T-helper 1 cell treated with Interleukin-12 subunit alpha and Interleukin-12 subunit beta and Interleukin-4 antibody, amounts not matched to agents 30 μg/mL and 1 μg/mL, for 36 hours (primary cell): ENCODE measurements at regions not wholly inside any gene's neighbourhood (a gene's known extent, or its start where the extent isn't known, plus 50 kb on each side); places are given as distances from the start of the nearest gene placed in this dataset.

Experiments
- H3K27ac Mint-ChIP-seq: one replicate; pipeline ENCODE4 v1.8.0; 2021; ENCODE audit warnings: mild to moderate bottlenecking, mixed read lengths
- H3K27me3 Mint-ChIP-seq: one replicate; pipeline ENCODE4 v1.8.0; 2021; ENCODE audit warnings: low read depth, mixed read lengths
- H3K36me3 Mint-ChIP-seq: one replicate; pipeline ENCODE4 v1.8.0; 2021; ENCODE audit warnings: low read depth, mixed read lengths
- H3K4me1 Mint-ChIP-seq: one replicate; pipeline ENCODE4 v1.8.0; 2021; ENCODE audit warnings: low read depth, mixed read lengths
- H3K4me3 Mint-ChIP-seq: one replicate; pipeline ENCODE4 v1.8.0; 2021; ENCODE audit warnings: mild to moderate bottlenecking, moderate library complexity, mixed read lengths
- H3K9me3 Mint-ChIP-seq: one replicate; pipeline ENCODE4 v1.8.0; 2021; ENCODE audit warnings: mixed read lengths

DNA sequence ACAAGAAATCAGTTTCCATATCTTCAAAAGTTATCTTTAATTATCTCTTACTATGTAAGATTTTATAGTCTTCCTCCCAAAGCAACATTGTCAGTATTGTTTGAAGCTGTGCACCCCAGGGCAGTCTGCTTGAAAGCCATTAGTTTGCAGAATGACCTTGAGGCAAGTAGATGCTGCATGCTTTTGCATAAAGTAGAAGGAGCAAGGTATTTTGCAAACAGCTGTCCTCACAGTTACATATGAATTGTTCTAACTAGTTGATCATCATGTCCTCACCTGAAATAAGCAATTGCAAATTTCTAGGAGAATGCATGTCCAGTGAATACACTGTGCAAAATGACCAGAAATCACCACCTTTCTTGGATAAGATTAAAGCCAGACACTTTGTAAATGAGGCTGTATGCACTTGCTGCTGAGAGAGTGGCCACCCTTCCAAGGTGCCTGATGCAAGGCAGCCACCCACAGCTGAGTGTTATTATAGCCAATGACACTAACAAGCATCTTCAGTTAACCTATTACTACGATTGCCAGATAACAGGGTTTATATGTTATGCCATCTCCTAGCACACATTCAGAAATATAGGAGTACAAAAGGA is 730.0 kb upstream of the TMEM132C start:
- Mint-ChIP-seq H3K27me3 (peaks cover 8% of the 10 kb centered on the region), H3K4me1 (no peaks in the 10 kb centered on the region), H3K27ac (no peak overlapping the region), H3K36me3 (no peaks in the 10 kb centered on the region), H3K9me3 (no peaks in the 10 kb centered on the region), H3K4me3 (no peak overlapping the region)

DNA sequence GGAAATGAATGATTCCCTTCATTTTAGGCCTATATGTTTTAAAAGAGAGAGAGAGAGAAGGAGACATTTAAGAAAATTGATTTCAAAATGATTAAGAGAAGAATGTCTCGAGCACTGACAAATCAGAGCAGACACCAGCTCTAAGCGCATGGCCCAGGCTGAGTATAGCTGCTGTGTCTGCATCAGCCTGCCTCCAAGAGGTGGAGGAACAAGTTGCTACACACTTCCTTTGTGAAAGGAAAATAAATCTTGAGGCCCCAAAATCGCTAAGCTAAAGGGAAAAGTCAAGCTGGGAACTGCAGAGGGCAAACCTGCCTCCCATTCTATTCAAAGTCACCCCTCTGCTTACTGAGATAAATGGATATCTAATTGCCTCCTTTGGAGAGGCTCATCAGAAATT is 728.7 kb upstream of the TMEM132C start:
- Mint-ChIP-seq H3K4me3 (no peak overlapping the region), H3K27ac (no peak overlapping the region), H3K27me3 (peaks cover 8% of the 10 kb centered on the region), H3K4me1 (no peaks in the 10 kb centered on the region), H3K9me3 (no peaks in the 10 kb centered on the region), H3K36me3 (no peaks in the 10 kb centered on the region)

DNA sequence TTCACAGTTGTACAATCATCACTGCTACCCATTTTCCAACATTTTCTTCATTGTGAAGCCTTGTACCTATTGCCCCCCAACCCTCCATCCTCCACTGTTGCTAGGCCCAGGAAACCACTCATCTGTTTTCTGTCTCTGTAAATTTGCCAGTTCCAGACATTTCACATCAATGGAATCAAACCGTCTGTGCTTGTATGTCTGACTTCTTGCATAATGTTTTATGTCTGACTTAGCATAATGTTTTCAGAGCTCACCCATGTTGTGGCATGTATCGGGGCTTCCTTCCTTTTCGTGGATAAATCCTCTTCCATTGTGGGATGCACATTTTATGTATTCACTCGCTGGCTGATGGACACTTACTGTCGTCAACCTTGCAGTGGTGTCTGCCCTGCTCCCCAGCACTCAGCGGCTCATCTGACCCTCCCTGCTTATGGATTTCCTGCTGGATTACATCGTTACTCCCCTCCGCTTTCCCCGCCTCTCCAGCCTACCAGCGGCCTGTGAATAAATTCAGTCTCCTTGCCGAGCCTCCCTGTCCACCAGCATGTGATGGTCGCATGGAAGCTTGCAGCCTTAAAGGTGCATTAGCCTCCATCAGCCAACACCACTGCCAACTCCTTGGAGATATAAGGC is 727.6 kb upstream of the TMEM132C start:
- Mint-ChIP-seq H3K4me1 (no peaks in the 10 kb centered on the region), H3K27me3 (peaks cover 8% of the 10 kb centered on the region), H3K4me3 (no peak overlapping the region), H3K9me3 (no peaks in the 10 kb centered on the region), H3K27ac (no peak overlapping the region), H3K36me3 (no peaks in the 10 kb centered on the region)

DNA sequence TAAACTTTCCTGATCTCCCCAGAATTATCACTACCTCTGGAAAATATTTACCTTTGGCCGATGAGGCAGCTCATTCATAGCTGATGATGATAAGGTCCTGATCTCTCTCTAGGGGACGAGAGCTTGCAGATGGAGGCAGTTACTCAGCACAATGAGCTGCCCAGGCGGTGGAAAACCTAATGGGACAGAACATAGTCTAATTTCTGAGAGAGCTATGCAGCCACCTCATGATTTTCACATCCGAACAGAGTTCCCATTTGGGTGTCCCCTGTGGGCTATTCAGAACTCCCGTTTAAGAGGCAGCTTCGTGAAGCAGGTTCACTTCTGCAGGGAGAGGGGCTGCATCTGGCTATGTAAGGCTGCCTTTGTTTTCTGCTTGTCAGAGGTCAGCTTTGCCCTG is 724.6 kb upstream of the TMEM132C start:
- Mint-ChIP-seq H3K27me3 (peaks cover 4% of the 10 kb centered on the region), H3K9me3 (no peaks in the 10 kb centered on the region), H3K36me3 (no peaks in the 10 kb centered on the region), H3K27ac (no peak overlapping the region), H3K4me3 (no peak overlapping the region), H3K4me1 (no peaks in the 10 kb centered on the region)

DNA sequence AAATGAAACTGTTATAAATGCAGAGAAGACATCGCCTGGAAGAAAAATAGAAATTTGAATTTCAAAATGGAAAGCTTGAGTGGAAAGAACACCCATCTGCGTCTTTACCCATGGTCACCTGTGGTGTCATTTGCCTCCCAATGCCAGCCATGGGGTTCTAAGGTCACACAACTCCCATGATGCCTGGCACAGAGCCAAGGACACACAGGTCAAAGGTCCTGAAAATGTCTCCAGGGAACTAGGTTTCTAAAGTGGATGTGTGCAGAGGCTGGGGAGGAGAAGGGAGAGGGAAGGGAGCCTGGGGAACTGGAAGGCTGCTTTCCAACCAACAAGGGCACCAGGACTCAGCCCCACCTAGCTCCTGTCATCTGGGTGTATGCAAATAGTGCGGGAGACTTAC is 724.0 kb upstream of the TMEM132C start:
- Mint-ChIP-seq H3K9me3 (no peaks in the 10 kb centered on the region), H3K36me3 (no peaks in the 10 kb centered on the region), H3K4me1 (no peaks in the 10 kb centered on the region), H3K27me3 (peaks cover 4% of the 10 kb centered on the region), H3K27ac (no peak overlapping the region), H3K4me3 (no peak overlapping the region)

DNA sequence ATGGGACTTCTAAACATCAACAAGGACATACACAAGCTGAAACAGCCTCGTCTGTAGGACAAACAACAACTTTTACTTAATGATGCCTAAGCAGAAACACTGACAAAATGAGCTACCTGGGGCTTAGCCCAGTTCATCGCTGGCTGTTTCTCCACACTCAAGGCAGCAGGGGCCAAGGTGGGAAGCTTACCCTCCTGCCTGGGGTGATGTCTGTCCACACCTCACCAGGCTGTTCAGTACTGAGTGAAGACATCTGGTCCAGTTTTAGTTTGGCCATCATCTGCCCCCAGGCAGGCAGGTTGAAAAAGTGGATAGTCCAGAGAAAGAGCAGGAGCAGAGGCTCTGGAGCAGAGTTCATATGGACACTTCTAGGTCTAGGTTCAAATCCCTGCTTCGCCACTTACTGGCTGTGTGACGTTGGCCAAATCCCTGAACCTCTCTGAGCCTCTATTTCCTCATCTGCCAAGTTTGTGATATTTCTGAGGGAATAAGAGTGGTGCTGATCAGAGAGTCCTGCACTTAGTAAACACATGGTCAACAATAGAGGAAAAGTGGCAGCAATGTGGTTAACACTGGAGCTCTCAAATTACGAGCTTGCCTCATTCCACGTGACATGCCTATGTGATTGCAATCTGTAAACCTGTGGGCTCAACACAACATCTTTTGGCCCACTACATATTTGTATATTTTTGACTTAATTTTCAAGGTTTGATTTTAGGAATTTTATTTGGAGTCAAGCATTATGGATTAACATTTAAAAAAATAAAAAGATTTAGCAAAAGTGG is 720.1 kb upstream of the TMEM132C start:
- Mint-ChIP-seq H3K4me1 (peaks cover 1% of the 10 kb centered on the region), H3K36me3 (no peaks in the 10 kb centered on the region), H3K27ac (no peak overlapping the region), H3K4me3 (no peak overlapping the region), H3K27me3 (peaks cover 11% of the 10 kb centered on the region), H3K9me3 (no peaks in the 10 kb centered on the region)

DNA sequence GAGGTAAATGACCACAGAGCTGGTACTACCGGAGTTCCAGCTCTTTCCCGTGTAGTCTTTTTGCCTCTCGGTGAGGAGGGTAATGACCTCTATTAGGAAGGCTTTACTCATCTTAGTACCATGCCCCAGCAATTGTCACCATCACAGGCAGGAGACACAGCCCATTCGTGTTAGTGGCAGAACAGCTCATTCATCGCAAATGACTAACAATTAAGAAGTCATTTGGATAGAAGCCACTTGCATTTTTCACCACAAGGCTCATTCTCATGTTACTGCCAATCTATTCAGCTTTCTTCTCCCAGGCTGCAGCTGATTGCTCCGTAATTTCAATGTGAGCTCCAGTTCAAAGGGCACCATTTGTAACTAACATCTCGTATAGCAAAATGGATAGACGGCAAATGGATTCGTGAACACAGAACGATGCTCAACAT is 718.8 kb upstream of the TMEM132C start:
- Mint-ChIP-seq H3K36me3 (no peaks in the 10 kb centered on the region), H3K4me3 (no peak overlapping the region), H3K27ac (no peak overlapping the region), H3K4me1 (peaks cover 1% of the 10 kb centered on the region), H3K27me3 (peaks cover 11% of the 10 kb centered on the region), H3K9me3 (peaks cover 9% of the 10 kb centered on the region)

DNA sequence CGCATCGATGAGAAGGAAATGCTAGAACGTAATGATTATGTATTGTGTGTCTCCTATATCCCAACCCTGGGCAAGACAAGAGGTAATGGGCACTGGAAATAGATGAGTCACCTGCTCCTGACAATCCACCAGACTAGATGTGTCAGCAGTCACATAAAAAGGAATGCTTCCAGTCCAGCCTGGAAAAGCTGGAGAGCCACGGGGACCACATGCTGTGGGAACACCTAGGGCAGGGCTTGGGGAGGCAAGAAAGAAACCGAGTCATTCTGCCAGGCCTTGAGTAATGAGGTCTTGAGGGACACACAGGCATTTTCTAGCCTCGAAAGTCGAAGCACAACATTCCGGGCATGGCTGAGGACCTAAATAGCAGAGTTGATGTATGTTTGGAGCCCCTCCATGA is 716.7 kb upstream of the TMEM132C start:
- Mint-ChIP-seq H3K4me1 (peaks cover 3% of the 10 kb centered on the region), H3K27me3 (peaks cover 11% of the 10 kb centered on the region), H3K27ac (no peak overlapping the region), H3K36me3 (no peaks in the 10 kb centered on the region), H3K4me3 (no peak overlapping the region), H3K9me3 (peaks cover 9% of the 10 kb centered on the region)

DNA sequence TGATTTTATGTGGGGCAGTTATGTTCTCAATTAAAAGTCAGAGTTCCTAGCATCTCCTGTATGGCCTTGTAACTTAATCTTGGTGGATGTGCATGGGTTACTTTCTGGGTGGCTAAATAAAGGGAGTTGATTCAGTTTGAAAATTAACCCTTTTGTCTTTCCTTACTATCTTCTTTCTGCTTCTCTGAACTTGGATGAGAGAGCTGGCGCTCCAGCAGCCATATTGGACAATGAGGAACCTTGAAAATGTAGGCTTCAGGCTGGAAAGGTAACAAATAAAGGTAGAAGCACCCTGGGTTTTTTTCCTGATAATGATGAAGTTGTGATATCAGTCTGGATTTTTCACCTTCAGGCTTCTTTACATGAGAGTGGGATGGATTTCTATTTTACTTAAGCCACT is 714.1 kb upstream of the TMEM132C start:
- Mint-ChIP-seq H3K4me3 (no peak overlapping the region), H3K4me1 (peaks cover 22% of the 10 kb centered on the region), H3K36me3 (peaks cover 7% of the 10 kb centered on the region), H3K9me3 (peaks cover 17% of the 10 kb centered on the region), H3K27me3 (peaks cover 11% of the 10 kb centered on the region), H3K27ac (no peak overlapping the region)

DNA sequence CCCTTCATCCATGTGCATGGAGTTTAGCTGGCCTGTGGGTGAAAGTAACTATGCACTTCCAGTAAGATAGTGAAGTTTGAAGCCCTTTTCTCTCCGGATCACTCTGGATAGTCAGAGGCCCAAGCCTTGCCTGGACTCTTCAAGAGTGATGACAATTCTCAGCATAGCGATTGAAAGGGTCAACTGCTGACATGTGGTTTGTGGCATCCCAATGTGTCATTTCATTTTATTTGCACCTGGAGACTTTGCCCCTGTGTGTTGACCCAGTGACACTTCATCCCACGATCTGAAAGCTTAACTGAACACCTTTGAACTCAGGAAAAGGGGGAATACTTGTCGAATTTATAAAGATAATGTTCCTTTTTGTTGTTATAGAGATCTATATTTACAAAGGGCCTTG is 711.9 kb upstream of the TMEM132C start:
- Mint-ChIP-seq H3K27ac (no peak overlapping the region), H3K27me3 (peaks cover 3% of the 10 kb centered on the region), H3K4me1 (peaks cover 40% of the 10 kb centered on the region), H3K9me3 (peaks cover 20% of the 10 kb centered on the region), H3K36me3 (peaks cover 15% of the 10 kb centered on the region), H3K4me3 (no peak overlapping the region)

DNA sequence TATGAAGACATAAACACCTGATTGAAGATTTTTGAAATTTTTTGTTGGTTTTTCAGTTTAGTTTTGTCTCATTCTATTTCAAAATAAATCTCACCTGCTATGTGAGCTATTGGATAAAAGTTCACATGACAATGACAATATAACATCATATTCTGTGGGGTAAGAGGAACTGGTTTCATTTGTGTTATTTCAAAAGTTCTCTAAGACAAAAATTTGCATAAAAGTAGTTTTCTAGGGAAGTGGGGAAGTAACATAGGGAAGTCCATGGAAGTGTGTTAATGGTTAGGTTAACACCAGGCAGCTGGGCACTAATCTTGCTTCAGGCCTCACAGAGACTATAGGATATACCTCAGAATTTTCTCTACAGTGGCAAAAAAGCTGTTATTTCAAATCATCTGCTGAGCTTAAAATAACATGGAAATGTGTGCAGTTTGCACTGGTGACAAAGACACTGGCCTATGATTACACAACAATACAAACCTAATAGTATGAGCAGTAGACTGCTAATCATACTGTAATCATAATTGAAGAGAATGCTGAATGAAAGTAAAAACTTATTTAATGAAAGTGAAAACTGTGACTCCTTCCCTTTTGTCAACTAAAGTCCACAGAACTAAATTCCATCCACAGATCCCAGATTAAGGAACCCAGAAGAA is 710.6 kb upstream of the TMEM132C start:
- peak overlapping the region; percentile 62 for H3K27ac Mint-ChIP-seq
- H3K36me3 Mint-ChIP-seq = peaks cover 20% of the 10 kb centered on the region
- H3K4me1 Mint-ChIP-seq = peaks cover 45% of the 10 kb centered on the region
- H3K4me3 Mint-ChIP-seq = no peak overlapping the region
- H3K27me3 Mint-ChIP-seq = no peaks in the 10 kb centered on the region
- H3K9me3 Mint-ChIP-seq = peaks cover 26% of the 10 kb centered on the region

DNA sequence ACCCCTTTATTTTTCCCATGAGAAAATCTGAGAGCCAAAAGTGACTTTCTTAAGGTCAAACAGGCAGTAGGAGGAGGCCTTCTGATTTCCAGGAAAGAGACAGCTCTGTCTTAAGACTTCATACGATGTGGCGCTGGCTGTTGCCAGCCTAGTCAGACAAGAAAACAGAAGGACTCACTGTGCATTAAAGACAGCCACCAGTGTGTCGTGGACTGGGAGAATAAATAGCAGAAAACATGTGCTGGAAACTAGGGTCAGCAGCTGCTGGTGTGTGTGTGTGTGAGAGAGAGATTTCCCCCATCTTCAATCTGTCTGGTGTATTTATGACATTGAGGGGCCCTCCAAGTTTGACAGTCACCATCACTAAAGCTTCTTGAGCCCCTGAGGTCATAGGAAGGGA is 708.6 kb upstream of the TMEM132C start:
- peak overlapping the region; percentile 46 for H3K4me3 Mint-ChIP-seq
- peaks cover 25% of the 10 kb centered on the region for H3K36me3 Mint-ChIP-seq
- no peaks in the 10 kb centered on the region for H3K27me3 Mint-ChIP-seq
- H3K9me3 Mint-ChIP-seq = peaks cover 27% of the 10 kb centered on the region
- peak overlapping the region; percentile 85 for H3K27ac Mint-ChIP-seq
- peaks cover 58% of the 10 kb centered on the region for H3K4me1 Mint-ChIP-seq

DNA sequence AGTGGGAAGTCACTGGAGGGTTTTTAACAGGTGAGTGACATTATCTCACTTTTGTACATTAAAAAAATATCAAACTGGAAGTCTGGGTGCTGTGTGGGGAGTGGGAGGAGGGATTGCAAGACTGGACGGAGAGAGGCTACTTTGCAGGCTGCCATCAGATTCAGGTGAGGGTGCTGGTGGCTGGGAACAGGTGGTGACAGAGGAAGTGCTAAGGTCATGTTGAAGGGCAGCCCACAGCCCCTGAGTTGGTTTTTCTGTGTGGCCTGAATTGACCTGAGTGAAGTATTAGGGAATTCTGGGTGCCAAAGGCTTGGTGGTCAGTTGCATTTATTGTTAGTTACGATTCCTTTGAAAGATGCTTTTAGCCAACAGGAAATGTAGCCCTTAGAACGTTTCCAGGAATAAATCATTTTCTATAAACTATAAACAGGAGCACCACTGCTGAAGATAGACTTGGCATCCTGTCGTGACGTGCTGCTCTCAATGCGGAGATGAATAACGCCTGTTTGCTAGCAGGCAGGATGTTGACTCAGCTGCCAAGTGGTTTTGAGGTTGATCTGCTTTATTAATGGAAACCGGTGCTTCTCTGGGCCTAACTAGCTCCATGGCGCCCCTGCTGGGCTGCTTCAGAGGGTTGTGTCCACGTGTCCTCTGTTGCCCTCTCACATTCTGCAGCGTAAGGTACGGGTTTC is 707.5 kb upstream of the TMEM132C start:
- Mint-ChIP-seq H3K27me3 (no peaks in the 10 kb centered on the region), H3K4me1 (peaks cover 58% of the 10 kb centered on the region), H3K4me3 (peak overlapping the region; percentile 70), H3K9me3 (peaks cover 33% of the 10 kb centered on the region), H3K27ac (peak overlapping the region; percentile 98), H3K36me3 (peaks cover 28% of the 10 kb centered on the region)

DNA sequence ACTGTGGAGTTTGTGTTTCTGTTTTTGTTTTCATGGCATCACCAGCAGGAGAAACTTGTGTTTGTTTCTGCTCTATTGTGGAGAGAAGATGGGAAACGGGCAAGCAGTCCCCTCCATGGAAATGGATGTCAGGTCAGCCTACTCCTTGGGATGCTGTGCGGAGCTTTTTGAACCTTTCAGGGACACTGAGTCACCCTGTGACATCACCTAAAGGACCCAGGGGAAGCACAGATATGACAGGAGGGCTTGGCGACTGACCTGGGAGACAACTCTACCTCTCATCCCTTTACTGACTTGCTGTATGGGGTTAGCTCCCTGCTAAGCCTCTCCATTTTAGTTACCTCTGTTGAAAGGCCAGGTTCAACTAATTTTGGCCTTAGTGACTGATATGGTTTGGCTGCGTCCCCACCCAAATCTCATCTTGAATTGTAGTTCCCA is 706.9 kb upstream of the TMEM132C start:
- Mint-ChIP-seq H3K36me3 (peaks cover 32% of the 10 kb centered on the region), H3K4me1 (peaks cover 57% of the 10 kb centered on the region), H3K4me3 (peak overlapping the region; percentile 70), H3K9me3 (peaks cover 38% of the 10 kb centered on the region), H3K27ac (peak overlapping the region; percentile 98), H3K27me3 (no peaks in the 10 kb centered on the region)
